IMR-90 (cell line): ENCODE measurements at regions not wholly inside any gene's neighbourhood (a gene's known extent, or its start where the extent isn't known, plus 50 kb on each side); places are given as distances from the start of the nearest gene placed in this dataset.

Experiments used
- ATAC-seq: fragments of 200-7000 bp; cut with Tn5 transposase; 2 replicates; pipeline ENCODE4 v1.9.1; 2020; ENCODE audit warnings: low read depth, mild to moderate bottlenecking, moderate library complexity
- BruUV-seq: library from RNA; stranded (reverse); fragments of 400-500 nt; replicated peaks from 2 replicates; lab custom pipeline; 2021; lab: Mats Ljungman, UMichigan
- CTCF ChIA-PET: fragments of 300-600 bp; formaldehyde crosslinking; extraction: SDS; loops from one replicate; lab custom pipeline; 2021; ENCODE audit warnings: antibody characterized with exemption; lab: Yijun Ruan, JAX
- POLR2A ChIA-PET: fragments of 300-600 bp; sonication (Branson Sonifier 250); formaldehyde crosslinking; loops from one replicate; lab custom pipeline; 2022; ENCODE audit warnings: antibody characterized with exemption; ENCODE audit not compliant: unreplicated experiment; lab: Charles Lee
- DNase-seq: peaks from one replicate; pipeline ENCODE4 v3.0.0; 2013
- H2AFZ ChIP-seq: replicated peaks from 2 replicates; pipeline ENCODE3; 2013; ENCODE audit warnings: low read length, mild to moderate bottlenecking; ENCODE audit not compliant: poor library complexity
- H2AK5ac ChIP-seq: 2 replicates; pipeline ENCODE4 v1.6.1; 2013; ENCODE audit warnings: low read depth, low read length, inconsistent platforms
- H2AK9ac ChIP-seq: replicated peaks from 2 replicates; pipeline ENCODE3; 2013; ENCODE audit warnings: mild to moderate bottlenecking, low read depth, low read length, moderate library complexity; ENCODE audit not compliant: poor library complexity
- H2BK120ac ChIP-seq: 2 replicates; pipeline ENCODE4 v1.6.1; 2013; ENCODE audit warnings: low read depth, low read length, inconsistent platforms
- H2BK15ac ChIP-seq: 3 replicates; pipeline ENCODE4 v1.6.1; 2013; ENCODE audit warnings: low read depth, low read length, inconsistent platforms
- H2BK20ac ChIP-seq: 2 replicates; pipeline ENCODE4 v1.6.1; 2013; ENCODE audit warnings: low read depth, mild to moderate bottlenecking, inconsistent platforms, low read length, moderate library complexity
- H2BK5ac ChIP-seq: 2 replicates; pipeline ENCODE4 v1.6.1; 2013; ENCODE audit warnings: mild to moderate bottlenecking, low read depth, low read length, inconsistent platforms; ENCODE audit not compliant: poor library complexity, severe bottlenecking
- H3K14ac ChIP-seq: replicated peaks from 2 replicates; pipeline ENCODE4 v1.6.1; 2013; ENCODE audit warnings: low read depth, low read length, inconsistent platforms
- H3K18ac ChIP-seq: 2 replicates; pipeline ENCODE4 v1.6.1; 2013; ENCODE audit warnings: low read depth, low read length, control low read depth
- H3K23ac ChIP-seq: 2 replicates; pipeline ENCODE4 v1.6.1; 2013; ENCODE audit warnings: low read depth, low read length, inconsistent platforms
- H3K27ac ChIP-seq: 2 replicates; pipeline ENCODE4 v1.5.1; 2013; ENCODE audit warnings: mild to moderate bottlenecking, control low read depth, low read length; ENCODE audit not compliant: insufficient read depth
- H3K27me3 ChIP-seq: 2 replicates; pipeline ENCODE4 v1.6.1; 2013; ENCODE audit warnings: low read length; ENCODE audit not compliant: control insufficient read depth, insufficient read depth
- H3K36me3 ChIP-seq: 2 replicates; pipeline ENCODE4 v1.6.1; 2013; ENCODE audit warnings: low read length, mixed read lengths; ENCODE audit not compliant: control insufficient read depth, insufficient read depth
- H3K4ac ChIP-seq: 2 replicates; pipeline ENCODE4 v1.6.1; 2013; ENCODE audit warnings: low read depth, low read length, inconsistent platforms
- H3K4me1 ChIP-seq: 2 replicates; pipeline ENCODE4 v1.6.1; 2013; ENCODE audit warnings: low read length, mixed read lengths; ENCODE audit not compliant: control insufficient read depth, insufficient read depth
- H3K4me2 ChIP-seq: 2 replicates; pipeline ENCODE4 v1.6.1; 2013; ENCODE audit warnings: low read depth, mild to moderate bottlenecking, control low read depth, low read length, moderate library complexity
- H3K4me3 ChIP-seq: 2 replicates; pipeline ENCODE4 v1.5.1; 2013; ENCODE audit warnings: low read depth, mild to moderate bottlenecking, control low read depth, low read length, moderate library complexity; ENCODE audit not compliant: insufficient read depth
- H3K56ac ChIP-seq: 2 replicates; pipeline ENCODE4 v1.6.1; 2013; ENCODE audit warnings: low read length, inconsistent platforms; ENCODE audit not compliant: insufficient read depth; ENCODE audit errors: extremely low read depth
- H3K79me1 ChIP-seq, 2 experiments: 2 replicates each; pipeline ENCODE4 v1.6.1; 2013; ENCODE audit warnings: low read length in 2 of 2, inconsistent platforms in 1 of 2, low read depth in 1 of 2
- H3K9ac ChIP-seq: 2 replicates; pipeline ENCODE4 v1.6.1; 2013; ENCODE audit warnings: low read depth, low read length, control low read depth
- H3K9me1 ChIP-seq: 2 replicates; pipeline ENCODE4 v1.6.1; 2013; ENCODE audit warnings: low read length, inconsistent platforms; ENCODE audit not compliant: insufficient read depth
- H3K9me3 ChIP-seq: 2 replicates; pipeline ENCODE4 v1.6.1; 2013; ENCODE audit warnings: low read length; ENCODE audit not compliant: control insufficient read depth, insufficient read depth
- H4K20me1 ChIP-seq: 2 replicates; pipeline ENCODE4 v1.6.1; 2013; ENCODE audit warnings: low read length, inconsistent platforms; ENCODE audit not compliant: insufficient read depth
- H4K5ac ChIP-seq: 2 replicates; pipeline ENCODE4 v1.6.1; 2013; ENCODE audit warnings: mild to moderate bottlenecking, low read depth, low read length, control low read depth
- H4K8ac ChIP-seq, 2 experiments: 2 replicates each; pipeline ENCODE4 v1.6.1; 2013; ENCODE audit warnings: low read depth in 2 of 2, low read length in 2 of 2, control low read depth in 1 of 2, inconsistent platforms in 1 of 2
- H4K91ac ChIP-seq: 2 replicates; pipeline ENCODE4 v1.6.1; 2013; ENCODE audit warnings: low read depth, low read length, inconsistent platforms; ENCODE audit not compliant: insufficient read depth
- BHLHE40 ChIP-seq: fragments of 150-350 bp; IDR thresholded peaks from 2 replicates; pipeline ENCODE4 v1.6.1; 2016; ENCODE audit warnings: mild to moderate bottlenecking, low read depth, low read length
- FOS ChIP-seq: fragments of 150-350 bp; IDR thresholded peaks from 2 replicates; pipeline ENCODE4 v1.6.1; 2016; ENCODE audit warnings: low read depth, low read length
- MAZ ChIP-seq: IDR thresholded peaks from 2 replicates; pipeline ENCODE4 v1.6.1; 2012; ENCODE audit warnings: low read depth, mild to moderate bottlenecking, low read length, improper control_type of control experiment, moderate library complexity, borderline replicate concordance
- MXI1 ChIP-seq: IDR thresholded peaks from 2 replicates; pipeline ENCODE4 v1.6.1; 2012; ENCODE audit warnings: low read depth, mild to moderate bottlenecking, low read length, moderate library complexity, borderline replicate concordance
- NFE2L2 ChIP-seq: fragments of 150-350 bp; IDR thresholded peaks from 2 replicates; pipeline ENCODE4 v1.6.1; 2016; ENCODE audit warnings: low read depth, mild to moderate bottlenecking, low read length
- POLR2A ChIP-seq: IDR thresholded peaks from 2 replicates; pipeline ENCODE4 v1.6.1; 2012; ENCODE audit warnings: mild to moderate bottlenecking, low read depth, low read length
- WGBS, 2 experiments: methylation state at CpG; one replicate each; pipeline versions ENCODE4 v1.1.5 to v1.1.7; 2013; ENCODE audit warnings: missing lambda C conversion rate in 2 of 2; ENCODE audit not compliant: insufficient read length in 1 of 2; ENCODE audit errors: extremely low coverage in 2 of 2; 5-methylcytosine and 5-hydroxymethylcytosine counted together
- dilution Hi-C: fragments of 300-500 bp; cut with HindIII; formaldehyde crosslinking; loops from one replicate; pipeline ENCODE4 v1.14.3; 2018; ENCODE audit warnings: low sequenced_read_pairs; ENCODE audit not compliant: unreplicated experiment
- in situ Hi-C: fragments of 300-500 bp; cut with MboI; formaldehyde crosslinking; loops from 3 replicates; pipeline ENCODE4 v1.14.3; 2019; ENCODE audit warnings: low sequenced_read_pairs, inconsistent platforms, mixed read lengths
- intact Hi-C: fragments of 100-400 bp; cut with micrococcal nuclease; formaldehyde crosslinking; loops from 2 replicates; pipeline ENCODE4 v1.10.0; 2022

GRCh38 chr16:54846766-54847165, 83.9 kb upstream of the IRX5 start:
- no peak overlapping the region for H4K5ac ChIP-seq
- ATAC-seq (no peak), DNase-seq (no peak)
- no peaks in the 10 kb centered on the region for H4K20me1 ChIP-seq
- H2BK20ac ChIP-seq: no peak overlapping the region
- no peak overlapping the region for H3K4ac ChIP-seq
- no peaks in the 10 kb centered on the region for H3K79me1 ChIP-seq
- no TSS peak for BruUV-seq
- H3K4me3 ChIP-seq: no peak overlapping the region
- no peak overlapping the region for H2AK5ac ChIP-seq
- no peaks in the 10 kb centered on the region for H3K36me3 ChIP-seq
- H4K8ac ChIP-seq: no peak overlapping the region
- peaks cover 4% of the 10 kb centered on the region; the same call in 1 of the 2 replicates for H3K9me3 ChIP-seq
- H3K14ac ChIP-seq: no peak overlapping the region
- no peak overlapping the region for H2BK15ac ChIP-seq
- H3K4me1 ChIP-seq: no peaks in the 10 kb centered on the region
- no peak overlapping the region for H3K56ac ChIP-seq
- POLR2A ChIA-PET: no interaction called here
- no peak overlapping the region for H2AFZ ChIP-seq
- intact Hi-C loops (no loop called here), dilution Hi-C loops (no loop called here), in situ Hi-C loops (no loop called here)
- no peak overlapping the region for H3K18ac ChIP-seq
- no peak overlapping the region for H4K91ac ChIP-seq
- CTCF ChIA-PET: interaction anchor here (0.6 kb wide), 2 partner anchors 9 to 1417 kb away, joined by 3 read pairs; no protein-coding TSS in a partner anchor
- no peak overlapping the region for H3K9ac ChIP-seq
- no peaks in the 10 kb centered on the region for H3K9me1 ChIP-seq
- no peak overlapping the region for H3K23ac ChIP-seq
- no peak overlapping the region for H2BK120ac ChIP-seq
- no CpG with 5 or more reads among the region's 4 CpGs for WGBS, 2 experiments
- H3K4me2 ChIP-seq: no peak overlapping the region
- H2AK9ac ChIP-seq: no peak overlapping the region
- H3K27ac ChIP-seq: no peak overlapping the region
- H3K27me3 ChIP-seq: no peaks in the 10 kb centered on the region
- TF ChIP-seq FOS (no peak), POLR2A (no peak), NFE2L2 (no peak), BHLHE40 (no peak), MXI1 (no peak), MAZ (no peak)
- H2BK5ac ChIP-seq: no peak overlapping the region
